ENCODE measurements at regions not wholly inside any gene's neighbourhood (a gene's known extent, or its start where the extent isn't known, plus 50 kb on each side); places are given as distances from the start of the nearest gene placed in this dataset.

DNA sequence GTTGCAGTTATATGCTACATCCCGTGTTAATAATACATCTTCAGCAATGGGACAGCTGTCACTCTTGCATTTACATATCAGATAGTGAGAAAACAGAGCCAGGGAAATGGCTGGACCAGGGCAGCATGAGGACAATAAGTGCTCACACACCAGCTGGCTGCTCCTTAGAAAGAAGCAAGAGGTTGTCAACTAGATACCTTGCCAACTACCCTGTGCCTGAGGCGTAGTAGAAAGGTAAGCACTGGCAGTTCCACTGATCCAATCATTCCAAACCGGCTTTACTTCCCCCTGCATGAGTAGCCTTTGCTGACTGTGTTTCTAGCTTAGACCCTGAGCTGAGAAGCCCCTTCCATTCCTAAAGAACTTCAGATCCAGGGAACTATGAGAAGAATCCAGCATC is 52.2 kb upstream of the FGF13 start:
- Histone ChIP-seq H3F3A (ENCODE audit: low read length, unreplicated experiment) (no peaks in the 10 kb centered on the region), H3K4me2 (ENCODE audit: low read length) (no peak overlapping the region), H3K36me3 (ENCODE audit: low read depth, low read length) (no peaks in the 10 kb centered on the region), H3K9me3 (ENCODE audit: low read length) (no peaks in the 10 kb centered on the region), H3K27me3 (ENCODE audit: low read length) (no peaks in the 10 kb centered on the region), H3K4me1 (ENCODE audit: insufficient read depth, low read length) (no peaks in the 10 kb centered on the region), H4K20me1 (ENCODE audit: low read length) (no peaks in the 10 kb centered on the region), H3K9me2 (replicated peaks; ENCODE audit: low read length) (no peaks in the 10 kb centered on the region), H3K4me3 (ENCODE audit: low read length) (no peak overlapping the region), H3K9ac (ENCODE audit: low read length) (no peak overlapping the region), H3K79me2 (ENCODE audit: low read length) (no peaks in the 10 kb centered on the region), H3K27ac (ENCODE audit: low read length) (no peak overlapping the region), H2AFZ (ENCODE audit: low read length) (no peak overlapping the region)
- DNase-seq (no peak), ATAC-seq (no peak)
- ChIA-PET POLR2A (ENCODE audit: unreplicated experiment) (no interaction called here), CTCF (no interaction called here)
- intact Hi-C loops (cut with micrococcal nuclease): no loop called here
- TF ChIP-seq EZH2phosphoT487 (IDR thresholded peaks at IDR 0.05; ENCODE audit: borderline replicate concordance, low read length) (no peak), EZH2 (IDR thresholded peaks at IDR 0.05; ENCODE audit: low read length, unreplicated experiment) (no peak)
- TF ChIP-seq, protein P1, sequence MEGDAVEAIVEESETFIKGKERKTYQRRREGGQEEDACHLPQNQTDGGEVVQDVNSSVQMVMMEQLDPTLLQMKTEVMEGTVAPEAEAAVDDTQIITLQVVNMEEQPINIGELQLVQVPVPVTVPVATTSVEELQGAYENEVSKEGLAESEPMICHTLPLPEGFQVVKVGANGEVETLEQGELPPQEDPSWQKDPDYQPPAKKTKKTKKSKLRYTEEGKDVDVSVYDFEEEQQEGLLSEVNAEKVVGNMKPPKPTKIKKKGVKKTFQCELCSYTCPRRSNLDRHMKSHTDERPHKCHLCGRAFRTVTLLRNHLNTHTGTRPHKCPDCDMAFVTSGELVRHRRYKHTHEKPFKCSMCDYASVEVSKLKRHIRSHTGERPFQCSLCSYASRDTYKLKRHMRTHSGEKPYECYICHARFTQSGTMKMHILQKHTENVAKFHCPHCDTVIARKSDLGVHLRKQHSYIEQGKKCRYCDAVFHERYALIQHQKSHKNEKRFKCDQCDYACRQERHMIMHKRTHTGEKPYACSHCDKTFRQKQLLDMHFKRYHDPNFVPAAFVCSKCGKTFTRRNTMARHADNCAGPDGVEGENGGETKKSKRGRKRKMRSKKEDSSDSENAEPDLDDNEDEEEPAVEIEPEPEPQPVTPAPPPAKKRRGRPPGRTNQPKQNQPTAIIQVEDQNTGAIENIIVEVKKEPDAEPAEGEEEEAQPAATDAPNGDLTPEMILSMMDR (conservative IDR thresholded peaks at IDR 0.05; ENCODE audit: low read depth, low read length): no peak
- no TSS peak for BruUV-seq (replicated peaks)

DNA sequence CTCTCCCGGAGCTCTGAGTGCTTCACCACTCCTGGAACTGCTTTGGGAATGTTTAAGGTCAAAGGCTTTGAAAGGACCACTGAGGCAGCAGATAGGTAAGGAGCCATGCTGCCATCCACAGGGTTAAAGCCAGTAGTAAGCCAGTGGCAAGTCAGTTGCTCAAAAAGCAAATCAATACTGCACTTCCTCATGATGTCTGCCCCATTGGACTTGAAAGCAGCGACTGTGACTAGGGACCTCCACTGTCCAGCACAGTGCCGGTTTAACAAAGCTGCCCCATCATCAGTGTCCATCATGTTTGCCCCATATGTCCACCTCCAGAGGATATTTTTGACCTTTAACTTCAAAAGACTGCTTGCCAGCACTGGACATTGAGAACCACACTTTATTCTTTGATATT is 49.9 kb upstream of the FGF13 start:
- no peaks in the 10 kb centered on the region for H3K9me3 ChIP-seq (ENCODE audit: low read length)
- H3K27ac ChIP-seq (ENCODE audit: low read length): no peak overlapping the region
- intact Hi-C loops (cut with micrococcal nuclease): no loop called here
- no peaks in the 10 kb centered on the region for H3K9me2 ChIP-seq (replicated peaks; ENCODE audit: low read length)
- no peaks in the 10 kb centered on the region for H3K79me2 ChIP-seq (ENCODE audit: low read length)
- no peaks in the 10 kb centered on the region for H3K36me3 ChIP-seq (ENCODE audit: low read depth, low read length)
- H2AFZ ChIP-seq (ENCODE audit: low read length): no peak overlapping the region
- no peaks in the 10 kb centered on the region for H3K4me1 ChIP-seq (ENCODE audit: insufficient read depth, low read length)
- TF ChIP-seq EZH2 (IDR thresholded peaks at IDR 0.05; ENCODE audit: low read length, unreplicated experiment): no peak
- no peak for TF ChIP-seq EZH2phosphoT487 (IDR thresholded peaks at IDR 0.05; ENCODE audit: borderline replicate concordance, low read length)
- TF ChIP-seq, protein P1 (conservative IDR thresholded peaks at IDR 0.05; ENCODE audit: low read depth, low read length): no peak
- H4K20me1 ChIP-seq (ENCODE audit: low read length): no peaks in the 10 kb centered on the region
- no TSS peak for BruUV-seq (replicated peaks)
- ATAC-seq (no peak), DNase-seq (no peak)
- no peaks in the 10 kb centered on the region for H3K27me3 ChIP-seq (ENCODE audit: low read length)
- POLR2A ChIA-PET (ENCODE audit: unreplicated experiment): no interaction called here
- H3F3A ChIP-seq (ENCODE audit: low read length, unreplicated experiment): no peaks in the 10 kb centered on the region
- no peak overlapping the region for H3K4me2 ChIP-seq (ENCODE audit: low read length)
- CTCF ChIA-PET: no interaction called here
- no peak overlapping the region for H3K9ac ChIP-seq (ENCODE audit: low read length)
- no peak overlapping the region for H3K4me3 ChIP-seq (ENCODE audit: low read length)
